8988T (cell line): ENCODE measurements at regions not wholly inside any gene's neighbourhood (a gene's known extent, or its start where the extent isn't known, plus 50 kb on each side); places are given as distances from the start of the nearest gene placed in this dataset.
A peak's percentile ranks its signal among the peaks of the same experiment; 100 is the strongest.
"Not testable (repeated sequence)": the region's sequence is repeated elsewhere in the genome, so short reads cannot be mapped to it uniquely, and the experiment has no call there.

ENCODE experiments used
- DNase-seq: peaks from one replicate; pipeline ENCODE4 v3.0.0; 2011

DNA sequence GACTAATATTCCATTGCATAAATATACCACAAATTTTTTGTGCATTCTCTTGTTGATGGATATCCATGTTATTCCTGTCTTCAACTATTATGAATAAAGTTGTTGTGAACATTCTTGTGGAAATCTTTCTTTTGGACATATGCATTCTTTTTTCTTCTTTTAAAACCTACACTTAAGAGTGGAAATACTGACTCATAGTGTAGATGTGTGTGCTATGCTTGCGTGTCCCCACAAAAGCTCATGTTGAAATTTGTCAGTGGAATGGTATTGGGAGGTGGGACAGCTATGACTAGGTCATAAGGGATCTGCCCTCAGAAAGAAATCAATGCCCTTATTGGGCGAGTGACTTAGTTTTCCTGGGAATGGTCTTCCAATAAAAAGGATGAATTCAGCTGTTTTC lies 203.6 kb upstream of the PRSS58 start:
- DNase-seq: no peak

DNA sequence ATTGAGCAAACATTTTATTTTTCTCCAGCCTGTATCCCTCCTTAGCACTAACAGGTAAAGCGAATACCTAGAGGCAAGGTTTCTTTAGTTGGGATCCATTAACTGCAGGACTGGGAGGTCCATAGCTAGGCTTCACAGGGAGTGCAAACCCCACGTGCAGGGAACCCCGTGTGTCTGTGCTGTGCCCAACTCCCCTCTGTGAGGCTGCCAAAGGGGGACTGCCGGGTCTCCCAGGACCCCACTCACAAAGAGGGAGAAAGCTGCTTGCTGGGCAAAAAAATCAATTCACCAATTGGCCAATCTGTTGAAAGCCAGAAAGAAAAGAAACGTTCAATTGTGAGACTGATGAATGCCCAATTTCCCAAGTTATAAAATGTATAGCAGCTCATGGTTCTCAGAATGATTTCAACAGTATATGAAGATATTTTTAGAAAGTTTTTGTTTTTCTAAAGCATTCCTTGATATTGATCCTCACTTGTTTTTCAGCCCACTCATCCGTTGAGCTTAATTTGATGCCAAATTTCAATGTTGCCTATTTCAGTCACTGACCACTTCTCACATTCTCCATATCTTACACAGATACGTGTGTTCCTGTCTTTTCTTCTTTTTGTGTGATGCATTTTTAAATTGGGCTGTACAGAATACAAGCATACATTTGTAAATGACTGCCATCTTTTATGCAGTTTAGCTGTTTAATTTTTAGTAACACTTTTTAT lies 202.7 kb upstream of the PRSS58 start:
- DNase-seq: no peak

DNA sequence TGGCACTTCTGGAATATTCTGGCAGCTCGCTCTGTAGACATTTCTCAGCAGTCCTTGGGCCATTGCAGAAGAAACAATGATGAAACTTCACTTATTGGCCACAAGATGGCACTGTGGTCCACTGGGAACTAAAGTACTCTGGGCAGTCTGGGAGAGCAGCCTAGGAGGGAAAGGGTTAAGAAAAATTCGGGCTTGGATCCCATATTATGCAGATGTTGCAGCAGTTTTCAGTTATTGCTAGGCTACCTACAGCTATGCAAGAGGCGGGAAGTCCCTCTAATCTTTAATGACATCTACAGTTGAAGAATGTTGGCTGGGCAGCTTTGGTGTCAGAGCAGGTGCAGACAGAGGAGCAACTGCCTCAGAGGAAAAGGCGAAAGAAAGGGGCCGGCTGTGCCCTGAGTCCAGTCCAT lies 201.7 kb upstream of the PRSS58 start:
- DNase-seq: no peak

DNA sequence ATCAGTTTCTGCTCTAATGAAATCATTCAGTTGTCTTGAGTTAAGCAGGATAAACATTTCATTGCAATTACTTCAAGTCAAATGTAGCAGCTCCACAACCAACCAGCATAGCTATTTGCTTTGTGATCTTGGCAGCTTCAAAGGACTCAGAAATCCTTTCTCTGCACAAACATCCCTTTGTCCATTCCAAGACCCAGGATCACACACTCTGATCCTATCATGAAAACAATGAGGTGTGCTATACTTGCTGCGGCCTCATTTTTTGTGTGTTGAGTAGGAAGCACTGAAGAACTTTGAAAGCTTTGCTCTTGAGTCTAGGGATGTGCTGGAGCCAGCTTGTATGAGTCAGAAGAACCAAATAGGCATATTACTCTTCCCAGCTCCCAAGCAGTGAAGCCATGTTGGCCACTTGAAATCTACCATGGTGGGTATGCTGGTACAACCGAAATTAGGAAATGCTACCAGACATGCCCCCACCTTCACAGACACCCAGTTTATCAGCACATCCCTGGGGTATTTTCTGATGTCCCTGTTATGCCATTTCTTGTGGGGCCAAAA lies 199.4 kb upstream of the PRSS58 start:
- no peak for DNase-seq

DNA sequence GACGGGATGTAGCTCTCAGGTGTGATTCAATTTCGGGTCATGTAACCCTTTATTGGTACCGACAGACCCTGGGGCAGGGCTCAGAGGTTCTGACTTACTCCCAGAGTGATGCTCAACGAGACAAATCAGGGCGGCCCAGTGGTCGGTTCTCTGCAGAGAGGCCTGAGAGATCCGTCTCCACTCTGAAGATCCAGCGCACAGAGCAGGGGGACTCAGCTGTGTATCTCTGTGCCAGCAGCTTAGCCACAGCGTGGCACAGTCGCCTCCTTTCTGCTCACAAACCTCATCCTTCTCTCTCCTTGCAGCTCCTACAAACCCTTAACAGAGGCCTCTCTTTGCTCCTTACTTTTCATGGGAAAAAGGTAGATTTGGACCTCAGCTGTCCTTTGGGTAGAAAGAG lies 197.5 kb upstream of the PRSS58 start:
- no peak for DNase-seq

DNA sequence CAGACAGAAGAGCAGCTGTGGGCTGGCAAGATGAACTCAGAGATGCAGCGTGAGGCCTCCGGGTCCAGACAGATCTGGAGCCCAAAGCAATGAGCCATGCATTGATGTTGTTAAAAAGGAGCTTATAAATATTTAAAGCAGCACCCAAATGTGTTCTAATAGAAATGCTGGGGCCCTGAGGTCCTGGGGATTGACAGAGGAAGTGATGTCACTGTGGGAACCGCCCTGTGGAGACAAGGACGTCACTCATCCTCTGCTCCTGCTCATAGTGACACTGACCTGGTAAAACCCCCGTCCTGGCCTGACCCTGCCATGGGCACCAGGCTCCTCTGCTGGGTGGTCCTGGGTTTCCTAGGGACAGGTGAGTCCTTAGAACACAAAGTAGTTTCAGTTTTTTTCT lies 197.0 kb upstream of the PRSS58 start:
- no peak for DNase-seq

DNA sequence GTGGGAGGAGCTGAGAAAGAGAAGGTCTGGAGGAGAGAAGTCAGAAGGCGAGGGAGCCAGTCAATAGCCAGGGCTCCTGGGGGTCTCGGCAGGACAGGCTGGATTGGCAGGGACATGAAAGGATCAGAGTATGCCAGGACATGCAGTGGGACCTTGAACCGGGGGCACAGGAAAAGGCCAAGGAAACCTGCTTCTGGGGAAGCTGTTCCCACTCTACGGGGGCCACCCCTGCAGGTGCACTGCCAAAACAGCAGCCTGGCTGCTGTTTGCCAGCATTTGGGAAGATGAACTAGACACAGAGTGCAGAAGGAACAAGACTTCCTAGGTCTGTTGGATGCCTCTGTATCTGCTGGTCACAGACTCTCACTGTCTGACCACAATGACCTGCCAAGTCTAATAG lies 194.9 kb upstream of the PRSS58 start:
- DNase-seq: no peak

DNA sequence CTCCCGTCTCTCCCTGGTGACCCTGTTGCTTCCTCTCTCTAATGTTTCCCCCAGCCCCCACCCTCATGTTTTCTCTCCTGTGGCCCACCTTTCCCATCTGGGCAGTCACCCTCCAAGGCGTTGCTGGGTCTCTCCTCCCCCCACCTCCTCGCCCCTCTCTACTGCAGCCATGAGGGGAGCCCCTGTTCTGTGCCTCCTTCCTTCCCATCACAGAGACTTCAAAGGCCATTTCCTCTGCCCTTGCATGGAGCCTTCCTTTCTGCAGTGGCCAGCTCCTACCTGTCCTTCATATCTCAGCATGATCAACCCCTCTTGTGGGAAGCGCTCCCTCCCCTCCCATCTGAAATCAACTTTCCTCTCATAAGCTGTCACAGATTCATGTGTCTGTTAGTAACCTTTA lies 194.0 kb upstream of the PRSS58 start:
- DNase-seq: no peak

DNA sequence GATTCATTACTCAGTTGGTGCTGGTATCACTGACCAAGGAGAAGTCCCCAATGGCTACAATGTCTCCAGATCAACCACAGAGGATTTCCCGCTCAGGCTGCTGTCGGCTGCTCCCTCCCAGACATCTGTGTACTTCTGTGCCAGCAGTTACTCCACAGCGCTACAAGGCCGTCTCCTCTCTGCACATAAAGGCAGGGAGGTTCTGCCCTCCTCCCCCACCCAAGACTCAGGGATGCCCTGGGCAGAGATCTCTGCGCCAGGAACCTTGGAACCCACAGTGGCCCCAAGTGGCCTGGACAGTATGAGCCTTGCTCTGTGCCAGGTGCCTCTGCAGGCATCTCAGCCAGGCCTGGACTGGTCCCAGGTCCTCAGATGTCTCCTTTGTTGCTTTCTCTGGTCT lies 193.4 kb upstream of the PRSS58 start:
- DNase-seq: no peak

DNA sequence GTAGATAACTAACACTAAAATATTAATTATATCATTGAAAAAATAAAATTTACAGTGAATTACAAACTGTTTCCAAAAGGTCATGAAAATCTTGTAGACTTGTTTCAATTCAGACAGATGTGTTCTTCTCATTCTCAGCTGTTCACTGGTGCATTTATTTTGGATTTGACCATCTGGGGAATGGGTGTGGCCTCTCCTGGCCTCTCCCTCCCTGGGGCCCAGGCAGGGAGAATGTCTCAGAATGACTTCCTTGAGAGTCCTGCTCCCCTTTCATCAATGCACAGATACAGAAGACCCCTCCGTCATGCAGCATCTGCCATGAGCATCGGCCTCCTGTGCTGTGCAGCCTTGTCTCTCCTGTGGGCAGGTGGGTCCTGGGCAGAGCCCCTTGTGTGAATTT lies 192.8 kb upstream of the PRSS58 start:
- DNase-seq: no peak

DNA sequence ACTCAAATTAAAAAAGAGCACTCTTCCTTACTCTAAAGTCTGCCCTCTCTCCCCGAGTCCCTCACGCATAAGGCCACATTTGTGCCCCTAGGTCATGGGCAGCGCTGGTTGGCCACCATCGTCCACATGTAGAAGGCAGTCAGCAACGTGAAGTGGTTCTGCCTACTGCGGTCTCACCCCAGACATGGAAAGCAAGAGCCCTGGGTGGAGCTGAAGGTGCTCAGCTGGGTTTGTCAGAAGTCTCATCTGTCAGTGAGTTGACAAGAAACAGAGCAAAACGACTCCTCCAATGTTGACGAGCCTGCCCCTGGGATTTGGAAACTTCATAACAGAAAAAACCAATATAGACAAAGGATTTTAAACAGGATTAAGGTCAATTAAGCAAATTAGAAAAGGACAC lies 192.3 kb upstream of the PRSS58 start:
- DNase-seq: no peak

DNA sequence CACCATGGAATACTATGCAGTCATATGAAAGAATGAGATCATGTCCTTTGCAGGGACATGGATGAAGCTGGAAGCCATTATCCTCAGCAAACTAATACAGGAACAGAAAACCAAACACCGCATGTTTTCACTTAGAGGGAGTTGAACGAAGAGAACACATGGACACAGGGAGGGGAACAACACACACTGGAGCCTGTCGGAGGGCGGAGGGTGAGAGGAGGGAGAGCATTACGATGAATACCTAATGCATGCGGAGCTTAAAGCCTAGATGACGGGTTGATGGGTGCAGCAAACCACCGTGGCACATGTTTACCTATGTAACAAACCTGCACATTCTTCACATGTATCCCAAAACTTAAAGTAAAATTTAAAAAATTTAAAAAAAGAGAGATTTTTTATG lies 191.0 kb upstream of the PRSS58 start:
- DNase-seq: not testable (repeated sequence)

DNA sequence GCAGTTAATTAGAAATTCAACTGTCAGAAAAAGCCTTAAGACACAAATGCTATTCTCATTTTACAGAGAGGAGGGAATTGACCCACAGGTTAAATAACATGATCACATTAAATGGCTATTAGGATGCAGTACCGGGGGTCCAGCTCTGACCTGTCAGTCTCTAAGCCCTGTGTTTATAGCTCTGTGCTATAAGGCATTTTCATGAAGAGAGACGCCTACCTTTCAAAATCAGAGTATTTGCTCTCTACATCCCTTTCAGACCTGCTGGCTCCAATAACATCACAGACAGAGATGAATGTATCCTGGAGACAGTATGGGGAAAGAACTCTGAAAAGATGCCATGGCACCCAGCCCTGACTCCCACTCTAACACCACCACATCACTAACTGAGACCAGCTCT lies 189.9 kb upstream of the PRSS58 start:
- no peak for DNase-seq

DNA sequence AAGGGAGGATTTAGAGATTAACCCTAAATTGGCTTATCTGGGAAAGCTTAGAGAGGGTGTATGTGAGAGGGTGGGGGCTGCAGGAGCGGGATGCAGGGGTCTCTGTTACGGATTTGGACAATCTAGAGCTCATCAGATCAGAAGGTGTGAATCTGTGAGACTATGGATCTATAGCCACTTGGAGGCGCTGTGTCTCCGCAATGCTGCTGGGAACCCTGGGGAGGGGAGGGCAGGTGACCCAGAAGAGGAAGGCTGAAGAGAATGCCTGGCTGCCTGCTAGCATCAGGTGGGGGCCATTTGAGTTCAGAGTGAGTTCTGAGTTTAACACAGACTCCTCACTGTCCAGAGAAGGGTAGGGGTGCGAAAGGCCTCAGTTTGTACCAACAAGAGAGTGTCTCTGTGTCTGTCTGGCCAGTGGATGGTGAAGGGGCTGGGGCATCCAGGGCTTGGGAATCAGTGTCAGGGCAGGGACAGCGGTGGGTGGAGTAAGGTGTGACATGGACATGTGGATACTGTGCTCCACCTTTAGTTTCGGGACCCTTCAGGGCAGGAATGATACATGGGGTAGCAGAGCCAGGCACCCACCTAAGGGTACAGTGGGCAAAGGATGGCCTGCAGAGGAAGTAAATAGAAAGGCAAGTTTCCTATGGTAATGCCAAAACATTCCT lies 187.3 kb upstream of the PRSS58 start:
- no peak for DNase-seq

DNA sequence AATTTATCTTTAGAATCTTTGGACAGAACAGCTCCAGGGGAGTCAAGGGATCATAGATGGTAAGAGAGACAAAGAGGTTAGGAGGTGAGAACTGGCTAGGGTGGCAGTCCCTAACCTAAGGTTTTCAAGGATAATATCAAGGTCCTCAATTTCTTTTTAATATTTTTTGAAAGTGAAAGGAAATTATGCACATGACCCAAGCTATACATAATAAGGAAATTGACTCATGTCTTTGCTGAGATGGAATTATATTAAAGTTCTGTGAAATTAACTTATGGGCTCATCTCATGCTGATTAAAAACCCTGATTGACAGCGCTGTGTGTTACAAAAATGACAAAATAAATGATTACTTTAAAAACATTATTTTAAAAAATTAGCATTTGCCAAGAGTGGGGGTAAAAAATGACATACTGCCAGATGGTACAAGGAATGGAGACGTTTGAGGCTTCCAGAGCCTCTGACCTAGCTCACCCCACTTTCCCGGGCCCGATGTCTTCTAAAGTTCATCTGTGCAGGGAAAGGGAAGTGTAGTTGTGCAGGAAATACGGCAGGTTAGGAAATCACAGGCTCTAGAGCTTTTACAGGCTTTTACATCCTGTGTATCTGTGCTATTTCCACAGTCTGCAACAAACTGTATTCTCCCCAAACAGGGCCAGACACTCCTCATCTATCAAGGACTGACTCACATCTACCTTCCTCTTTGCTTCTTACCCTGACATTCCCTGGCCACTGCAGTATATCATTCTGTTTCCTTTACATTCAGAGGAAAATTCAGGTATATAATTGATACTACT lies 185.6 kb upstream of the PRSS58 start:
- no peak for DNase-seq

DNA sequence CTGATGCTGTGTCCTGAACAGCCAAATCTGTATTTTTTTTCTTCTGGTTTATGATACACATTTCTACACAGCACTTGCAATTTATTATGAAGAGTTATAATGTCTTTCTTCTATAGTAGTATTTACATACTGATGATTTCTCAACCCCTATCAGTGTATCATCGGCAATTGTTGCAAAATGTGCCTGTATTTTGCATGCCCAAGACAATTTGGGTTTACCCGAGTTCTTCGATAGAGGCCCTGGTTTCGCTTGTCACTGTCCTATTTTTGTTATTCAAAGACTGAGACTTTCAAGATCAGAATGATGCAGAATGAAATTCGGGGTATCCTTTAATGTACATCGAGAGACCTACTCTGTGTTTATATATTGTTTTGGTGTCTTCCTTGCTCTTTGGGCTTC lies 184.5 kb upstream of the PRSS58 start:
- DNase-seq: no peak

DNA sequence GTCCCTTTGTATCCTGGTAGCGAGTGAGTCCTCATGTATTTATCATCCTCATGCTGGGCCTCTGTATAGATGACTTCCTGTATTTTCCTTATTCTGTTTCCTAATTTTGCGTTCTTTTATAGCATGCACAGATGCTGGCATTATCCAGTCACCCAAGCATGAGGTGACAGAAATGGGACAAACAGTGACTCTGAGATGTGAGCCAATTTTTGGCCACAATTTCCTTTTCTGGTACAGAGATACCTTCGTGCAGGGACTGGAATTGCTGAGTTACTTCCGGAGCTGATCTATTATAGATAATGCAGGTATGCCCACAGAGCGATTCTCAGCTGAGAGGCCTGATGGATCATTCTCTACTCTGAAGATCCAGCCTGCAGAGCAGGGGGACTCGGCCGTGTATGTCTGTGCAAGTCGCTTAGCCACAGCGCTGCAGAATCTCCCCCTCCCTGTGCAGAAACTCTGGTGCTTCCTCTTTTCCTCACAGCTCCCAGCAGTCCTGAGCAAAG lies 183.1 kb upstream of the PRSS58 start:
- DNase-seq: no peak

DNA sequence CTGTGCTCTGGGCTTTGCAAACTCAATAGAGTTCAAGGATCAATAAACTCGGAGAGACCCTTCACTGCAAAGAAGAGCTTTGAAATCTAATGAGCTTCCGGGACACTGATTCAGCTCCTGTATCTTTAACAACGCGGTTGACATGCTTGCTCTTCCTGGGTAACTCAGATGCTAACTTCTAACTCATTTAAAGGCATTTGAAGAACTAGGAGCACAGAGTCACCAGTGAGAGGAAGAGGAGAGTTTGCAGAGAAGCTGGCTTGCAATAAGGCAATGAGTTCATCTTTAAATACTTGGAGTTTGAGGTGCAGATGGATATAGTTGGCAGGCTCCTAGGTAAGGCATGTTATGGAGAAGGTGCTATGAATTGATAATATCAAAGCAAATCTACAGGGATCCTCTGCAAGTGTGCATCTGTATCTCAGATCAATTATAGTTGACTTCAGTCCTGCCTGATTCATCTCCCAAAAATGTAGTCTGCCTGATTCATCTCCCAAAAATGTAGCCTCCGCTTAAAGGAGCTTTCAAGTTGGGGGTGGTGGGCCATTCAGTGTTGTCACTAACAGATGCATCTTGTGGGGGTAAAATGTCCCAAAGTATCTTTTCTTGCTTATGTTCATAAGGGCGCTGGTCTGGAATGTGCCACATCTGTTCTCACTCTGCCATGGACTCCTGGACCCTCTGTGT lies 182.5 kb upstream of the PRSS58 start:
- DNase-seq: no peak

DNA sequence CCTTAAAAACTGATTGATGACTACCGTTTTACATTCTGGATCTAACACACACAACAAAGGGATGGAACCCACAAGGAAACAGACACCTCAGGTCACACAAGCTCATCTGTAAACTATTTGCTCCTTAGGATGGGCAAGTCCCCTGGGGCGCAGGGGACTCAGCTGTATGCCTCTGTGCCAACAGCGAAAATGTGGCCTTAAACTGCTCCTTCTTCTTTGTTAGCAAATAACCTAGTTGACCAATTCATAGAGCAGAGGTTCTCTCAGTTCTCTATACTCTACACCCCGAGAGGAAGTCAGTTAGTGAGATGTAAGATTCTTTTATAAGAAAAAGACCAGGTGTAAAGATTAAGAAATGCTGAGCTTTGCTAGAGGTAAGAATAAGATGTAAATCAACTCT lies 181.9 kb upstream of the PRSS58 start:
- DNase-seq: no peak

DNA sequence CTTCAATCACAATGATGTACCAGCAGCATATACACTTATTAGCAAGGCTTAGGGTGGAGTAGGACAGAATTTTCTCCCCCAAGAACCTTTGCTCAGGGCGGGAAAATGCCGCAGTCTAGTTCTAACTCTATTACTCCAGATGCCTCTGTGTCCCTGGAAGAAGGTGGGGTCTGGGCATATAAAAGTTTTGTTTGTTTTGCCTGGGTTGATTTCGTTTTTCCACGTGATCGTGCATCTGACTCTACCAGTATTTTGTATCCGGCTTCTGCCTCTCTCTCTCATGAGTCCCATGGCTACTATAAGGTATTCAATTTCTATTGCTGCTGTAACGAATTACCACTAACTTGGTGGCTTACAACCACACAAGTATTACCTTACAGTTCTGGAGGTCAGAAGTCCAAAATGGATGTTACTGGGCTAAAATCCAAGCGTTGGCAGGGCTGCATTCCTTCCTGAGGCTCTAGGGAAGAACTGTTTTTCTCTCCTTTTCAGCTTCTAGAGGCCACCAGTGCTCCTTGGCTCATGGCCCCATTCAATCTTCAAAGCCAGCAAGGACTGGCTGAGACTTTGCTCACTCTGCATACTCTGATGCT lies 181.2 kb upstream of the PRSS58 start:
- no peak for DNase-seq

DNA sequence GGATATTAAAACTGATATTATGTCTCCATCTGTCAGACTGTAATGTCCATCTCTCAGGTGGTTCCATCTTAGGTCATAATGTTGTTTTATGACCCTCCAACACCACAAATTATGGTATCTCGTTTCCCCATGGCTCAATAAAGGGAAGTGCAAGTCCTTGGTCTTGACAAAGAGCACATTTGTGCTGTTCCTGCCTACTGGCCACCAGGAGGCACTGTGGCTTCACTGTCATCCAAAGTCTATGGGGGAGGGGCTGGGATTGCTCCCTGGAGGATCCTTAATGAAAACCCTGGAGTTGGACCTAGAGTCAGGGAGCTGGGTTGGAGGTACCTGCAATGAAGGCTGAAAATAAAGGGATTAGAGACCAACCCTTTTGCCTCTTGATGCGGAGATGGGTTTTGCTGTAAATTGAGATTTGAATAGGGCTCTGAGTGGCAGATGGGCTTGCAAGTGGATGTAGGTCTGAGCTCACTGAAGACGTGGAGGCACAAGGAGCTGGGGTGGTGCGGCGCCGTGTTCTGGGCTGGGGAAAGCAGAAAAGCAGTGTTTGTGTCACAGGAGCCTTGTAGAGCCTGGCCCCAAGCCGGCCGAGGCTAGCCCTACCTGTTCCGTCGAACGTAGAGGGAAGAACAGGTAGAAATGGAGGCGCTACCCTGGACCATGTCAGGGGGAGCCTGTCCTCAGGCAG lies 180.5 kb upstream of the PRSS58 start:
- peak; percentile 25 for DNase-seq

DNA sequence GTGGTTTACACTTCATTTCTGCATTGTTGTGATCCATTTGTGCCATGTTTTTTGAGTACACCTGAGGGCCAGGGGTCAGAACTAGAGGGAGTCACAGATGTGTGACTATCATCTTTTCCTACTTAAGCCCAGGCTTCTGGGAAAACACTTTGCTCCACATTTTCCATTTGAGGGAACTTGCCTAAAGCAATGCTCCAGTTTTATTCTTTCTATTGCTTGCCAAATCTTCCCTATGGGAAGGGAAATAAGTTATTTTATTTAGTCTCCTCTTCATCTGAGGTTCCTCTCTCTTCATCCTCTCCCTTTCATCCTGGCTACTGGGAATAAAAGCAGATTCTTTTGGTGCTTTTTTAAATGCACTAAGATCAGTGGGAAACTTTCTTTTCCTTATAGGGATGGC lies 179.9 kb upstream of the PRSS58 start:
- DNase-seq: no peak
